ENCODE measurements at regions not wholly inside any gene's neighbourhood (a gene's known extent, or its start where the extent isn't known, plus 50 kb on each side); places are given as distances from the start of the nearest gene placed in this dataset.

GRCh38 chr10:4576206-4576605, 249.8 kb upstream of the AKR1E2 start:
- no peak for TF ChIP-seq FOS (IDR thresholded peaks at IDR 0.05; ENCODE audit: borderline replicate concordance, insufficient read depth, low read length)
- TF ChIP-seq JUN (IDR thresholded peaks at IDR 0.05; ENCODE audit: borderline replicate concordance, insufficient read depth, insufficient read length, low read depth), result no peak
- TF ChIP-seq MYC (IDR thresholded peaks at IDR 0.05; ENCODE audit: low read depth, low read length), result no peak
- TF ChIP-seq MAX (IDR thresholded peaks at IDR 0.05; ENCODE audit: insufficient read depth, insufficient read length), result no peak
- TF ChIP-seq GATA2 (IDR thresholded peaks at IDR 0.05; ENCODE audit: insufficient read depth, insufficient read length, low read depth, low read length), result no peak
- no peak for TF ChIP-seq EZH2 (IDR thresholded peaks at IDR 0.05; ENCODE audit: borderline replicate concordance, low read depth, low read length, severe bottlenecking)
- TF ChIP-seq POLR2AphosphoS5 (IDR thresholded peaks at IDR 0.05; ENCODE audit: insufficient read depth, low read depth, low read length), result no peak
- no peak for TF ChIP-seq POLR2A (IDR thresholded peaks at IDR 0.05; ENCODE audit: low read depth, low read length)
- TF ChIP-seq CTCF (IDR thresholded peaks at IDR 0.05; ENCODE audit: extremely low read depth in 1 of 2, insufficient read depth in 1 of 2, low read depth in 1 of 2, low read length in 2 of 2), result no peak
- Histone ChIP-seq H4K20me1 (replicated peaks; ENCODE audit: control insufficient read depth, extremely low read depth, insufficient read depth, low read length) (no peaks in the 10 kb centered on the region), H3K4me3 (replicated peaks in 1 of 3; ENCODE audit: insufficient read depth in 1 of 3, low read depth in 1 of 3, low read length in 3 of 3) (no peak overlapping the region), H3K27ac (ENCODE audit: insufficient read depth, low read depth, low read length) (no peak overlapping the region), H3K36me3 (ENCODE audit: control insufficient read depth in 2 of 2, extremely low read depth in 1 of 2, insufficient read depth in 2 of 2, low read length in 2 of 2) (no peaks in the 10 kb centered on the region), H3K9ac (replicated peaks; ENCODE audit: extremely low read depth, insufficient read depth, low read length) (no peak overlapping the region), H3K9me3 (replicated peaks; ENCODE audit: control insufficient read depth, insufficient read depth, low read length) (no peaks in the 10 kb centered on the region), H3K4me2 (ENCODE audit: insufficient read depth, low read length) (no peak overlapping the region), H3K4me1 (ENCODE audit: control insufficient read depth, extremely low read depth, insufficient read depth, low read length) (no peaks in the 10 kb centered on the region), H3K27me3 (ENCODE audit: control insufficient read depth in 2 of 2, insufficient read depth in 2 of 2, low read length in 2 of 2) (no peaks in the 10 kb centered on the region), H3K9me1 (replicated peaks; ENCODE audit: control insufficient read depth, extremely low read depth, insufficient read depth, low read length) (no peaks in the 10 kb centered on the region), H2AFZ (ENCODE audit: low read depth, low read length) (no peak overlapping the region), H3K79me2 (ENCODE audit: control insufficient read depth, insufficient read depth, low read length) (no peaks in the 10 kb centered on the region)
- intact Hi-C loops (cut with micrococcal nuclease), result no loop called here
- ChIA-PET CTCF (interaction anchor here (1.6 kb wide), 1 partner anchor 190 kb away, joined by 3 read pairs; no protein-coding TSS in a partner anchor), POLR2A (no interaction called here)
- FAIRE-seq (no peak), DNase-seq (ENCODE audit: low read depth, low spot score) (no peak)
- dilution Hi-C loops (cut with MboI; ENCODE audit: extremely low pct_ligation_motif_present, low sequenced_read_pairs), result no loop called here
- no TSS peak for BruUV-seq (replicated peaks)
